DOHH2 (cell line): ENCODE measurements at regions not wholly inside any gene's neighbourhood (a gene's known extent, or its start where the extent isn't known, plus 50 kb on each side); places are given as distances from the start of the nearest gene placed in this dataset.

Source experiments
- CTCF ChIP-seq: fragments of 200-600 bp; sonication (generic); IDR thresholded peaks from one replicate; pipeline ENCODE4 v1.5.1; 2014; ENCODE audit warnings: antibody characterized with exemption, mild to moderate bottlenecking, low read depth, low read length; ENCODE audit not compliant: poor library complexity, severe bottlenecking
- EZH2phosphoT487 ChIP-seq: fragments of 200-600 bp; sonication (generic); IDR thresholded peaks from 2 replicates; pipeline ENCODE4 v1.6.1; 2017; ENCODE audit warnings: borderline replicate concordance, mild to moderate bottlenecking, antibody characterized with exemption, low read length, moderate library complexity, mixed read lengths

- no peak for TF ChIP-seq CTCF
- TF ChIP-seq EZH2phosphoT487, result no peak
Measured at GRCh38 chr9:1273859-1274258, 223.7 kb downstream of the DMRT2 start.
